ENCODE measurements at regions not wholly inside any gene's neighbourhood (a gene's known extent, or its start where the extent isn't known, plus 50 kb on each side); places are given as distances from the start of the nearest gene placed in this dataset.

DNA sequence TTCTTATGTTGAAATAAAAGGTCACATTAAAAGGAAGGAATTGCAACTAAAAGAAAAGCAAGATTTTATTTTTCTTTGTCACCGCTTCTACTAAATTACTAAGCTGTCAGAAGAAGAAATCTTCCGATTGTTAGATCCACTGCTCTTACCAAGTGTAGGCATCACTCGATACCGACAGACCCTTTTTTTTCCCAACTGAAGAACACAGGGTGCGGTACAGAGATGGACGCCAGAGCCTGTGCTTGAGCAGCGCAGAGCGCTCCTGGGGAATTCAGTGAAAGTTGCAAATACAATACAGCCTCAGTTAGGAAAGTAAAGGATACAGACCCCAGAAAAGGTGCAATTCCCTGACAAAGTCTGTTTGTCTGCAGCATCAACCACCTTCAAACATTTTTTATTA lies 94.9 kb upstream of the WDR17 start:
- no peak for TF ChIP-seq EZH2 (IDR thresholded peaks at IDR 0.05)
- TF ChIP-seq CTCF (IDR thresholded peaks at IDR 0.05), result no peak
